ENCODE measurements at regions not wholly inside any gene's neighbourhood (a gene's known extent, or its start where the extent isn't known, plus 50 kb on each side); places are given as distances from the start of the nearest gene placed in this dataset.

DNA sequence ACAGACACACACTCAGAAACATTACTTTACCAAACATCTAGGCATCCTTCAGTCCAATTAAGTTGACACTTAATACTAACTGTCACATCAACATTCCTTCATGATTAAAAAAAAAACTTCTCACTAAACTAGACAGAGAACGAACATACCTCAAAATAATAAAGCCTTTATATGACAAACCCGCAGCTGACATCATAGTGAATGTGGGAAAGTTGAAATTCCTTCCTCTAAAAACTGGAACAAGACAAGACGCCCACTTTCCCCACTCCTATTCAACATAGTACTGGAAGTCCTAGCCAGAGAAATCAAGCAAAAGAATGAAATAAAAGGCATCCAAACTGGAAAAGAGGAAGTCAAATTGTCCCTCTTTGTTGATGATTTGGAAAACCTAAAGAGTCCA, 96.9 kb upstream of the PPP1R9A start:
- DNase-seq (ENCODE audit: low read depth), result no peak

DNA sequence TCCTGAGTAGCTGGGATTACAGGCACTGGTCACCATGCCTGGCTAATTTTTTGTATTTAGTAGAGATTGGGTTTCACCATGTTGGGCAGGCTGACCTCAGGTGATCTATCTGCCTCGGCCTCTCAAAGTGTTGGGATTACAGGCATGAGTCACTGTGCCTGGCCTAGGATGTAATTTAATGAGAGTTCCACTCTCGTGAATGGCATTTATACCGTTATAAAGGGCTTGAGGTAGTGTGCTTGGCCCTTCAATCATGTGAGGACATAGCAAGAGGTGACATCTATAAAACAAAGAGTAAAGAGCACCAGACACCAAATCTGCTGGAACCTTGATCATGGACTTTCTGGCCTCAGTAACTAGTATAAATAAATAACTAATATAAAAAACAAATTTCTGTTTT, 93.5 kb upstream of the PPP1R9A start:
- no peak for DNase-seq (ENCODE audit: low read depth)

DNA sequence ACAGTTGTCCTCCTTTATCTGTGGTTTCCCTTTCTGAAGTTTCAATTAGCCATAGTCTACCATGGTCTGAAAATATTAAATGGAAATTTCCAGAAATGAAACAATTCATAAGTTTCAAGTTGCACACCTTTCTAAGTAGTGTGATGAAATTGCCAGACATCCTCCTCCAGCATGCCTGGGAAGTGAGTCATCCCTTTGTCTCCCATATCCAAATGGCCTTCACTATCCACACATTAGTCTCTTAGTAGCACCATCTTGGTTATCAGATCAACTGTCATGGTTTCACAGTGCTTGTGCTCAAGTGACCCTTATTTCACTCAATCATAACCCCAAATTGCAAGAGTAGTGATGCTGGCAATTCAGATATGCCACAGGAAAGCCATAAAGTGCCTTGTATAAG, 83.4 kb upstream of the PPP1R9A start:
- peak; percentile 79 for DNase-seq (ENCODE audit: low read depth)

DNA sequence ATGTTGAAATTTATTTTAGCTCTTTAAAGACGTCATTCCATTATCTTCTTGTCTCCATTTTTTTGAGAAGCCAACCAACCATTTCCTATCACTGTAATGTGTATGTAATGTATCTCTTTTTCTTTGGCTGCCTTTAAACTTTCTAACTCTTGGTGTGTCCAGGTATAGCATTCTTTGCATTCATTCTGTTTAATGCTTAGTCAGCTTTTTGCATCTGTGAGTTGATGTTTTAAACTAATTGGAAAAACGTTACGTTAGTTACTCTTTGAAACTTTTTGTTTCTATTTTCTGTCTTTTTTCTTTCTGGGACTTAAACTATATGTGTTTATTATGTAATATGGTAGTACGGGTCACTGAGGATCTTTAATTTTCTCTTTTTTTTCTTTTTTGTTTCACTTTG, 77.4 kb upstream of the PPP1R9A start:
- DNase-seq (ENCODE audit: low read depth), result no peak

DNA sequence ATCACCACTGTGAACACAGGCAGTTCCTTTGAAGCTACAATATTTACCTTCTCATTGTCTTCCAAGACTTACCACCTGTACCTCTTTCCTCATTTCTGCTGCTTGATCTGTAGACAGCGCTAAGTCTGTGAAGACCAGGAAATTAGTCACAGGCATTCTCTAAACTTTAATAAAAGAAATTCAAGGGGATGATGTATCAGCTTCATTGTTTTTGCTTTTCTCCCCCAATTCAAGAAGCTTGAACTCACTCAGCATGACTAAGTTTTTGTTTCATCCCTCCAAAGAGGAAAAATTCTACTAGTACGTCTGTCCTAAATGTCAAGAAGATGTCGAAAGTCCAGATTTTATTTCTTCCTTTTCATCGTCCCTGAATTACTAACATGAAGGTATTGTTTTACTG, 75.3 kb upstream of the PPP1R9A start:
- DNase-seq (ENCODE audit: low read depth), result no peak

DNA sequence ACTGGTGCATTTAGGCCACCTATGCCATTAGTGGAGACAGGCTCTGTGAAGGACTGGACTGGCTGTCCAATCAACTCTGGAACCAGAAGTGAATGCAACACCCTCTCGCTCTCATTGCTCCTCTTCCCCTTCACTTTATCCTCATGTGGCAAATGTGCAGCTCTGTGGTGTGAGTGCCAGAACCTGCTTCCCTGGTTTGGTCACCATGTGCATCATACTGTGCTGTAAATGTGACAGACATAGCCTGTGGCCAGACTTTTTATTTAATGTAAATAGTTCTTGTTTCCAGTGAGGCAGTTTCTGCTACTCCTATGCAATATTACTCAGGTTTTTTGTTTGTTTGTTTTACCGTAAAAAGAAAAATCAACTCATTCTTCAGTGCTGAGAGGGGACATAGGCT, 73.0 kb upstream of the PPP1R9A start:
- no peak for DNase-seq (ENCODE audit: low read depth)

DNA sequence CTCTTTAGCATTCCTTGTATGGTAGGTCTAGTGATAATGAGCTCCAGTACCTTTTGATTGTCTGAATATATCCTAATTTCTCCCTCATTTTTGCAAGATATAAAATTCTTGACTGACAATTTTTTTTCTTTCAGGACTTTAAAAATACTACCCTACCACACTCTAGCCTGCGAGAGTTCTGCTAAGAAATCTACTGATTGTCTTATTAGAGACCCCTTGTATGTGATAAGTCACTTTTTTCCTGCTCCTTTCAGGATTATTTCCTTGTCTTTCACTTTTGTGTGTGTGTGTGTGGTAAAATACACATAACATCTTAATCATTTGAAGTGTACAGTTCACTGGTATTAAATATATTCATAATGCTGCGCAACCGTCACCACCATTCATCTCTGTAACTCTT, 68.7 kb upstream of the PPP1R9A start:
- DNase-seq (ENCODE audit: low read depth), result no peak

DNA sequence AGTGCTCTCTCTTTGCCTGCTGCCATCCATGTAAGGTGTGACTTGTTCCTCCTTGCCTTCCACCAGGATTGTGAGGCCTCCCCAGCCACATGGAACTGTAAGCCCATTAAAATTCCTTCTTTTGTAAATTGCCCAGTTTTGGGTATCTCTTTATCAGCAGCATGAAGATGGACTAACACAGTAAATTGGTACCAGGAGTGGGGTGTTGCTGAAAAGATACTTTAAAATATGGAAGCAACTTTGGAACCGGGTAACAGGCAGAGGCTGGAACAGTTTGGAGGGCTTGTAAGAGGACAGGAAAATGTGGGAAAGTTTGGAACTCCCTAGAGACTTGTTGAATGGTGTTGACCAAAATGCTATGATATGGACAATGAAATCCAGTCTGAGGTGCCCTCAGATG, 63.8 kb upstream of the PPP1R9A start:
- DNase-seq (ENCODE audit: low read depth), result no peak

DNA sequence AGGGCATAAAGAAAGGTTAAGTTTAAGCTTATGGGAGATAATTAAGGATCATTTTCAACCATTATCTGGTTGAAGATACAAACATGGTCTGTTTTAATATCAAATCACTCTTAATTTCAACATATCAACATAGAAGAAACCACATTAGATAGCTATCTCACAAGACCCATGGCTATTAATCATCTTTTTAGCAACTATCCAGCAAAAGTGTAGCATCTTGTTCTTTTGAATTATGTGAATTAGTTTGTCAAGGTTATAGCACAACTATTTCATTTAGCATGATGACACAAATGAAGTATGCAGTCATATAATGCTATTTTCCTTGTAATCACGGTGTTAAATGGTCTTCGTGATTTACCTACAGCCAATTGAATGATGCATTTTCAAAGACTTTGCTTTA, 58.9 kb upstream of the PPP1R9A start:
- no peak for DNase-seq (ENCODE audit: low read depth)

DNA sequence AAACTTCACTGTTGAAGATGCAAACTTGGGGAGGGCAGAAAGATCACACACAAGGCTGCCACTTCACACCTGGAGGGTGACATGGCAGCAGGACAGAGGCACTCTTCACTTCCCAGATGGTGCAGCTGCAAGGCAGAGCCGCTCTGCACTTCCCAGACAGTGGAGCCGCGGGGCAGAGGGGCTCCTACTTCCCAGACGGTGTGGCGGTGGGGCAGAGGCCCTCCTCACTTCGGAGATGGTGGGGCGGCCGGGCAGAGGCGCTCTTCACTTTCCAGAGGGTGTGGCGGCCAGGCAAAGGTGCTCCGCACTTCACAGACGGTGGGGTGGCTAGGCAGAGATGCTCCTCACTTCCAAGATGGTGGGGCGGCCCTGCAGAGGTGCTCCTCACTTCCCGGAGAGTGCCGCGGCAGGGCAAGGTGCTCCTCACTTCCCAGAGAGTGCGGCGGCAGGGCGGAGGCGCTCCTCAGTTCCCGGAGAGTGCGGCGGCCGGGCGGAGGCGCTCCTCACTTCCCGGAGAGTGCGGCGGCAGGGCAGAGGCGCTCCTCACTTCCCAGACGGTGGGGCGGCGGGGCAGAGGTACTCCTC, 58.3 kb upstream of the PPP1R9A start:
- no peak for DNase-seq (ENCODE audit: low read depth)

DNA sequence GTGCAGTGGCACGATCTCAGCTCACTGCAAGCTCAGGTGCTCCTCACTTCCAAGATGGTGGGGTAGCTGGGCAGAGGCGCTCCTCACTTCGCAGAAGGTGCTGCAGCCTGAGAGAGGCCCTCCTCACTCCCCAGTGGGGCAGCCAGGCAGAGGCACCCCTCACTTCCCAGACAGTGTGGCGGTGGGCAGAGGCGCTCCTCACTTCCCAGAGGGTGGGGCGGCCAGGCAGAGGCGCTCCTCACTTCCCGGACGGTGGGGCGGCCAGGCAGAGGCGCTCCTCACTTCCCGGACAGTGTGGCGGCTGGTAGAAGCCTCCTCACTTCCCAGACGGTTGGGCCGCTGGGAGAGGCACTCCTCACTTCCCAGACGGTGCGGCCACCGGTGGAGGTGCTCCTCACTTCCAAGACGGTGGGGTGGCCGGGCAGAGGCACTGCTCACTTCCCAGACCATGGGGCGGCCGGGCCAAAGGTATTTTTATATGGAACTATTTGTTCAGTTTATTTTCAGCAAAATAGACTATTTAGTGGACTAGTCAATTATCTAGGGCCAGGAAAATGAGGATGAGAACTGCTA, 57.7 kb upstream of the PPP1R9A start:
- DNase-seq (ENCODE audit: low read depth), result no peak

DNA sequence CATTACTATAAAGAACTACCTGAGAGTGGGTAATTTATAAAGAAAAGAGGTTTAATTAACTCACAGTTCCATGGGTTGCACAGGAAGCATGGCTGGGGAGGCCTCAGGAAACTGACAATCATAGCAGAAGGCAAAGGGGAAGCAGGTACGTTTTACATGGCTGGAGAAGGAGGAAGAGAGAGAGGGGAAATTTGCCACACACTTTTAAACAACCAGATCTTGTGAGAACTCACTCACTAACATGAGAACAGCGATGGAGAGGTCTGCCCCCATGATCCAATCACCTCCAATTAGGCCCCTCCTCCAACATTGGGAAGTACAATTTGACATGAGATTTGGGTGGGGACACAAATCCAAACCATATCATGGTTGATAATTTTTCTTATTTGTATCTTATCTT, 51.8 kb upstream of the PPP1R9A start:
- no peak for DNase-seq (ENCODE audit: low read depth)

DNA sequence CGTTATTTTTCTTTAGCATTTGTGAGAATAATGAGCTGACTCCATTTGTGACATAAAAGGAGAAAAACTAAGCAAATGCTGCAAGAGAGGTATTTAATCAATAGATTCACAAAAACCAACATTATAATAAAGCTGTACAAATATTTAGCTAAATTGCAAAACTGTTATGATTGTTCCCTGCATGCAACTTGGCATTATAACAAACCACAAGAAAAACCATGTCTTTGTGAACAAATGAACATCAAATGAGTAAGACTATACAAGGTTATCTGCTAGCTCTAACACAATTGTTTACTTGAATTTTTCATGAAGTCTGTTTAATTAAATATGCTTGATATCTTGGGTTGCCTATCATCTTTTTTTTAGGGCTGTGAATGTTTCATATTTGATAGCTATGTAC, 50.8 kb upstream of the PPP1R9A start:
- no peak for DNase-seq (ENCODE audit: low read depth)
